ENCODE measurements at regions not wholly inside any gene's neighbourhood (a gene's known extent, or its start where the extent isn't known, plus 50 kb on each side); places are given as distances from the start of the nearest gene placed in this dataset.

GRCh38 chr11:11677672-11678356, 56.0 kb upstream of the GALNT18 start:
- no peak for TF ChIP-seq CTCF (conservative IDR thresholded peaks at IDR 0.05; ENCODE audit: low read depth, low read length)
- no peak for TF ChIP-seq EZH2 (IDR thresholded peaks at IDR 0.05; ENCODE audit: low read length, unreplicated experiment)
- no peak for TF ChIP-seq EZH2phosphoT487 (IDR thresholded peaks at IDR 0.05; ENCODE audit: borderline replicate concordance, low read length)
